Caco-2 (cell line): ENCODE measurements at regions not wholly inside any gene's neighbourhood (a gene's known extent, or its start where the extent isn't known, plus 50 kb on each side); places are given as distances from the start of the nearest gene placed in this dataset.
"Not testable (repeated sequence)": the region's sequence is repeated elsewhere in the genome, so short reads cannot be mapped to it uniquely, and the experiment has no call there.

ENCODE experiments used
- BruUV-seq: library from RNA; stranded (reverse); fragments of 400-500 nt; replicated peaks from 2 replicates; lab custom pipeline; 2021; lab: Mats Ljungman, UMichigan
- CTCF ChIA-PET: fragments of 300-600 bp; sonication (Branson Sonifier 250); formaldehyde crosslinking; loops from one replicate; lab custom pipeline; 2022; ENCODE audit warnings: antibody characterized with exemption; lab: Charles Lee
- POLR2A ChIA-PET: fragments of 300-600 bp; sonication (Branson Sonifier 250); formaldehyde crosslinking; loops from one replicate; lab custom pipeline; 2022; ENCODE audit warnings: antibody characterized with exemption; lab: Charles Lee
- DNase-seq, 2 experiments: peaks; one replicate each; pipeline versions ENCODE4 v3.0.0 to v3.0.0-alpha.2; 2020 to 2022
- H3K27me3 ChIP-seq: replicated peaks from 2 replicates; pipeline ENCODE4 v1.6.0; 2011; ENCODE audit warnings: low read length; ENCODE audit not compliant: control insufficient read depth, insufficient read depth
- H3K36me3 ChIP-seq: 2 replicates; pipeline ENCODE4 v1.5.1; 2011; ENCODE audit warnings: low read length; ENCODE audit not compliant: control insufficient read depth, insufficient read depth
- H3K4me1 ChIP-seq: fragments of 250-450 bp; sonication (Bioruptor Pico); 2 replicates; pipeline ENCODE4 v1.5.1; 2020; ENCODE audit warnings: mild to moderate bottlenecking
- H3K4me3 ChIP-seq: 2 replicates; pipeline ENCODE4 v1.5.1; 2011; ENCODE audit warnings: low read depth, mild to moderate bottlenecking, control low read depth, low read length
- H3K9me3 ChIP-seq: fragments of 250-450 bp; sonication (Bioruptor Pico); 2 replicates; pipeline ENCODE4 v1.5.1; 2020; ENCODE audit warnings: mild to moderate bottlenecking, moderate library complexity
- H3K27ac Mint-ChIP-seq: one replicate; pipeline ENCODE4 v1.8.0; 2022; ENCODE audit warnings: mixed read lengths; ENCODE audit not compliant: unreplicated experiment
- H3K27me3 Mint-ChIP-seq: one replicate; pipeline ENCODE4 v1.8.0; 2022; ENCODE audit warnings: mixed read lengths; ENCODE audit not compliant: insufficient read depth, unreplicated experiment
- H3K36me3 Mint-ChIP-seq: one replicate; pipeline ENCODE4 v1.8.0; 2022; ENCODE audit warnings: mild to moderate bottlenecking, mixed read lengths; ENCODE audit not compliant: insufficient read depth, unreplicated experiment
- H3K4me1 Mint-ChIP-seq: one replicate; pipeline ENCODE4 v1.8.0; 2022; ENCODE audit warnings: low read depth, mixed read lengths; ENCODE audit not compliant: unreplicated experiment
- H3K4me3 Mint-ChIP-seq: one replicate; pipeline ENCODE4 v1.8.0; 2022; ENCODE audit warnings: mild to moderate bottlenecking, moderate library complexity, mixed read lengths; ENCODE audit not compliant: unreplicated experiment
- H3K9me3 Mint-ChIP-seq: one replicate; pipeline ENCODE4 v1.8.0; 2022; ENCODE audit warnings: mixed read lengths; ENCODE audit not compliant: unreplicated experiment
- intact Hi-C: fragments of 100-400 bp; cut with micrococcal nuclease; formaldehyde crosslinking; loops from one replicate; pipeline ENCODE4 v1.10.0; 2022; ENCODE audit not compliant: unreplicated experiment
- TF ChIP-seq, protein P1 (sequence below), 2 experiments: fragments of 200-600 bp in 1 of 2; IDR thresholded peaks; 1 replicate in 1 of 2; 2 replicates in 1 of 2; pipeline versions ENCODE4 v1.5.1 to v1.8.0; 2011 to 2022; ENCODE audit warnings: antibody characterized with exemption in 1 of 2, control low read depth in 1 of 2, inconsistent platforms in 1 of 2, low read depth in 1 of 2, low read length in 1 of 2, mild to moderate bottlenecking in 1 of 2, moderate library complexity in 1 of 2; ENCODE audit not compliant: insufficient read depth in 1 of 2, severe bottlenecking in 1 of 2, unreplicated experiment in 1 of 2

DNA sequence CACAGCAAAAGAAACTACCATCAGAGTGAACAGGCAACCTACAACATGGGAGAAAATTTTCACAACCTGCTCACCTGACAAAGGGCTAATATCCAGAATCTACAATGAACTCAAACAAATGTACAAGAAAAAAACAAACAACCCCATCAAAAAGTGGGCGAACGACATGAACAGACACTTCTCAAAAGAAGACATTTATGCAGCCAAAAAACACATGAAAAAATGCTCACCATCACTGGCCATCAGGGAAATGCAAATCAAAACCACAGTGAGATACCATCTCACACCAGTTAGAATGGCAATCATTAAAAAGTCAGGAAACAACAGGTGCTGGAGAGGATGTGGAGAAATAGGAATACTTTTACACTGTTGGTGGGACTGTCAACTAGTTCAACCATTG, 207.8 kb downstream of the USP6NL start:
- H3K36me3 Mint-ChIP-seq, POLR2A ChIA-PET: not testable (repeated sequence)
- peaks cover 18% of the 10 kb centered on the region for H3K9me3 Mint-ChIP-seq

DNA sequence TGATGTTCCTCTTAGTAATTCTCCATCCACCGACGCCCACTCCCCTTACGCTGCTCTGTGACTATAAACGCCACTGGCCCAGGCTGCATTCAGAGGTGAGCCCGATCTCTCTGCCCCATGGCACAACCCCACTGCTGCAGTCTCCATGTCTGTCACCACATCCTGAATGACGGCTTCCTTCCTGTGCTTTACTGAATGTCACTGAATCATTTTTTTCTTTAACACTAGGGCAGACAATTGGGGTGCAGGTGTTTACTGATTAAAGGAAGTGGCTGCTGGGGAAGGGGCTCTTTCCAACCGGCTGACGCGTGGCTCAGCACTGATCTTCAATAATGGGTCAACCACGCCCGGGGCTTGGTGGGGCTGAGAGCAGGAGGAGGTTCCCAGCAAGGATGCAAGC, 208.3 kb downstream of the USP6NL start:
- Mint-ChIP-seq H3K4me1 (no peaks in the 10 kb centered on the region), H3K36me3 (no peaks in the 10 kb centered on the region), H3K27me3 (peaks cover 8% of the 10 kb centered on the region), H3K9me3 (peaks cover 18% of the 10 kb centered on the region), H3K27ac (no peak overlapping the region), H3K4me3 (no peak overlapping the region)
- TF ChIP-seq, protein P1, sequence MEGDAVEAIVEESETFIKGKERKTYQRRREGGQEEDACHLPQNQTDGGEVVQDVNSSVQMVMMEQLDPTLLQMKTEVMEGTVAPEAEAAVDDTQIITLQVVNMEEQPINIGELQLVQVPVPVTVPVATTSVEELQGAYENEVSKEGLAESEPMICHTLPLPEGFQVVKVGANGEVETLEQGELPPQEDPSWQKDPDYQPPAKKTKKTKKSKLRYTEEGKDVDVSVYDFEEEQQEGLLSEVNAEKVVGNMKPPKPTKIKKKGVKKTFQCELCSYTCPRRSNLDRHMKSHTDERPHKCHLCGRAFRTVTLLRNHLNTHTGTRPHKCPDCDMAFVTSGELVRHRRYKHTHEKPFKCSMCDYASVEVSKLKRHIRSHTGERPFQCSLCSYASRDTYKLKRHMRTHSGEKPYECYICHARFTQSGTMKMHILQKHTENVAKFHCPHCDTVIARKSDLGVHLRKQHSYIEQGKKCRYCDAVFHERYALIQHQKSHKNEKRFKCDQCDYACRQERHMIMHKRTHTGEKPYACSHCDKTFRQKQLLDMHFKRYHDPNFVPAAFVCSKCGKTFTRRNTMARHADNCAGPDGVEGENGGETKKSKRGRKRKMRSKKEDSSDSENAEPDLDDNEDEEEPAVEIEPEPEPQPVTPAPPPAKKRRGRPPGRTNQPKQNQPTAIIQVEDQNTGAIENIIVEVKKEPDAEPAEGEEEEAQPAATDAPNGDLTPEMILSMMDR (IDR thresholded peaks at IDR 0.05; ENCODE audit: insufficient read depth in 1 of 2, low read depth in 1 of 2, low read length in 1 of 2, severe bottlenecking in 1 of 2, unreplicated experiment in 1 of 2), result no peak
- CTCF ChIA-PET, result no interaction called here
- Histone ChIP-seq H3K4me1 (no peaks in the 10 kb centered on the region), H3K36me3 (no peaks in the 10 kb centered on the region), H3K9me3 (no peaks in the 10 kb centered on the region), H3K27me3 (no peaks in the 10 kb centered on the region; the same call in 1 of the 2 replicates), H3K4me3 (no peak overlapping the region)
- POLR2A ChIA-PET, result no interaction called here
- no TSS peak for BruUV-seq
- intact Hi-C loops, result no loop called here
- peak in 1 of 2 experiments; percentile 18 for DNase-seq

More for the DNA sequence above, 207.8 kb downstream of the USP6NL start:
- intact Hi-C loops, H3K27me3 Mint-ChIP-seq, H3K36me3 ChIP-seq, H3K4me3 ChIP-seq, BruUV-seq, H3K9me3 ChIP-seq, DNase-seq, H3K4me1 Mint-ChIP-seq, H3K4me1 ChIP-seq, H3K27ac Mint-ChIP-seq, H3K27me3 ChIP-seq, H3K4me3 Mint-ChIP-seq, CTCF ChIA-PET: not testable (repeated sequence)

DNA sequence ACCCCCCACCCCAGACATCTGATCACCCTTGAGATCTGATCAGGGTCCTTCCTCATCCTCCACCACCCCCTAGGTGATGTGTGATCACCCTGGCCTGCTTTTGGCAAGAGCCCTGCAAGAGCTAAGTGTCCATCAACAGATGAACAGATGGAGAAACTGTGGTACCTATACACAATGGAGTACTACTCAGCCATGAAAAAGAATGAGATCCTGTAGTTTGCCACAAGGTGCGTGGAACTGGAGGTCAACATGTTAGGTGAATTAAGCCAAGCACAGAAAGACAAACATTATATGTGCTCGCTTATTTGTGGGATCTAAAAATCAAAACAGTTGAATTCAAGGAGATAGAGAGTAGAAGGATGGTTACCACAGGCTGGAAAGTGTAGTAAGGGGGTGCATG, 209.1 kb downstream of the USP6NL start:
- H3K4me3 ChIP-seq, result no peak overlapping the region
- ChIA-PET CTCF (no interaction called here), POLR2A (no interaction called here)
- intact Hi-C loops, result no loop called here
- no TSS peak for BruUV-seq
- Mint-ChIP-seq H3K27ac (no peak overlapping the region), H3K4me1 (no peaks in the 10 kb centered on the region), H3K27me3 (peaks cover 5% of the 10 kb centered on the region), H3K4me3 (no peak overlapping the region), H3K9me3 (peaks cover 14% of the 10 kb centered on the region), H3K36me3 (no peaks in the 10 kb centered on the region)
- TF ChIP-seq, protein P1 (IDR thresholded peaks at IDR 0.05; ENCODE audit: insufficient read depth in 1 of 2, low read depth in 1 of 2, low read length in 1 of 2, severe bottlenecking in 1 of 2, unreplicated experiment in 1 of 2), result no peak
- no peaks in the 10 kb centered on the region; the same call in 1 of the 2 replicates for H3K27me3 ChIP-seq
- H3K9me3 ChIP-seq, result no peaks in the 10 kb centered on the region
- H3K36me3 ChIP-seq, result no peaks in the 10 kb centered on the region
- peak in 1 of 2 experiments; percentile 6 for DNase-seq
- no peaks in the 10 kb centered on the region for H3K4me1 ChIP-seq
